WTC11 (cell line): ENCODE measurements at regions not wholly inside any gene's neighbourhood (a gene's known extent, or its start where the extent isn't known, plus 50 kb on each side); places are given as distances from the start of the nearest gene placed in this dataset.

Experiments used
- ATAC-seq: fragments of 200-7000 bp; cut with Tn5 transposase; 2 replicates; pipeline ENCODE4 v1.10.0; 2021; ENCODE audit warnings: mild to moderate bottlenecking, moderate library complexity
- CTCF ChIA-PET: fragments of 300-600 bp; sonication (Branson Sonifier 250); formaldehyde crosslinking; loops from one replicate; lab custom pipeline; 2021; ENCODE audit warnings: antibody characterized with exemption; lab: Charles Lee
- POLR2A ChIA-PET: fragments of 350-600 bp; sonication (Branson Sonifier 250); formaldehyde crosslinking; loops from one replicate; lab custom pipeline; 2021; ENCODE audit warnings: antibody characterized with exemption; lab: Charles Lee
- DNase-seq: peaks from one replicate; pipeline ENCODE4 v3.0.0; 2021; ENCODE audit warnings: low spot score
- H3K27ac Mint-ChIP-seq: 2 replicates; pipeline ENCODE4 v1.8.0; 2021; ENCODE audit warnings: mixed read lengths
- H3K27me3 Mint-ChIP-seq: 2 replicates; pipeline ENCODE4 v1.8.0; 2021; ENCODE audit warnings: low read depth, mild to moderate bottlenecking, moderate library complexity, mixed read lengths
- H3K36me3 Mint-ChIP-seq: 2 replicates; pipeline ENCODE4 v1.8.0; 2021; ENCODE audit warnings: mixed read lengths
- H3K4me1 Mint-ChIP-seq: 2 replicates; pipeline ENCODE4 v1.8.0; 2022; ENCODE audit warnings: mixed read lengths
- H3K4me3 Mint-ChIP-seq: 2 replicates; pipeline ENCODE4 v1.8.0; 2021; ENCODE audit warnings: mild to moderate bottlenecking, moderate library complexity, mixed read lengths
- H3K9me3 Mint-ChIP-seq: 2 replicates; pipeline ENCODE4 v1.8.0; 2021; ENCODE audit warnings: mixed read lengths
- CREM ChIP-seq: sonication (generic); formaldehyde crosslinking; IDR thresholded peaks from 2 replicates; pipeline ENCODE4 v1.8.1; 2022; ENCODE audit warnings: mild to moderate bottlenecking, missing genetic modification reagents, moderate library complexity
- CTCF ChIP-seq: fragments of 200-600 bp; IDR thresholded peaks from 2 replicates; pipeline ENCODE4 v1.8.0; 2022; ENCODE audit warnings: antibody characterized with exemption
- E2F5 ChIP-seq: sonication (generic); formaldehyde crosslinking; IDR thresholded peaks from 2 replicates; pipeline ENCODE4 v1.8.1; 2022; ENCODE audit warnings: mild to moderate bottlenecking, moderate library complexity, missing genetic modification reagents
- GABPB1 ChIP-seq: sonication (generic); formaldehyde crosslinking; IDR thresholded peaks from 2 replicates; pipeline ENCODE4 v1.8.1; 2023; ENCODE audit warnings: mild to moderate bottlenecking, missing genetic modification reagents
- GTF2I ChIP-seq: fragments of 250-450 bp; sonication (Bioruptor Pico); conservative IDR thresholded peaks from 2 replicates; pipeline ENCODE4 v1.4.0; 2021; ENCODE audit warnings: mild to moderate bottlenecking
- HMGA2 ChIP-seq: fragments of 250-450 bp; sonication (Bioruptor Pico); IDR thresholded peaks from 2 replicates; pipeline ENCODE4 v1.4.0; 2021; ENCODE audit warnings: mild to moderate bottlenecking, moderate library complexity
- IRF2 ChIP-seq: sonication (generic); formaldehyde crosslinking; IDR thresholded peaks from 2 replicates; pipeline ENCODE4 v1.8.0; 2022; ENCODE audit warnings: low read depth, missing genetic modification reagents, borderline replicate concordance
- KAT7 ChIP-seq: sonication (generic); formaldehyde crosslinking; IDR thresholded peaks from 2 replicates; pipeline ENCODE4 v1.8.1; 2023; ENCODE audit warnings: missing genetic modification reagents, mild to moderate bottlenecking, borderline replicate concordance
- MXD4 ChIP-seq: fragments of 250-450 bp; sonication (Bioruptor Pico); IDR thresholded peaks from 2 replicates; pipeline ENCODE4 v1.8.0; 2021; ENCODE audit warnings: mild to moderate bottlenecking, moderate library complexity, borderline replicate concordance
- TCF7 ChIP-seq: sonication (generic); formaldehyde crosslinking; IDR thresholded peaks from 2 replicates; pipeline ENCODE4 v1.8.0; 2022; ENCODE audit warnings: mild to moderate bottlenecking, low read depth, missing genetic modification reagents, moderate library complexity
- ZNF121 ChIP-seq: sonication (generic); formaldehyde crosslinking; IDR thresholded peaks from 2 replicates; pipeline ENCODE4 v1.8.0; 2023; ENCODE audit warnings: missing genetic modification reagents
- ZNF423 ChIP-seq: fragments of 250-450 bp; sonication (Bioruptor Pico); IDR thresholded peaks from 2 replicates; pipeline ENCODE4 v2.1.2; 2022; ENCODE audit warnings: mild to moderate bottlenecking, moderate library complexity
- ZNF425 ChIP-seq: fragments of 250-450 bp; sonication (Bioruptor Pico); conservative IDR thresholded peaks from 2 replicates; pipeline ENCODE4 v1.9.0; 2021; ENCODE audit warnings: mild to moderate bottlenecking
- TF ChIP-seq, protein P1 (sequence below): sonication (generic); formaldehyde crosslinking; IDR thresholded peaks from 2 replicates; pipeline ENCODE4 v1.8.1; 2023; ENCODE audit warnings: mild to moderate bottlenecking, missing genetic modification reagents, borderline replicate concordance
- TF ChIP-seq, protein P2 (sequence below): sonication (generic); formaldehyde crosslinking; conservative IDR thresholded peaks from 2 replicates; pipeline ENCODE4 v1.8.1; 2022; ENCODE audit warnings: mild to moderate bottlenecking, missing genetic modification reagents
- TF ChIP-seq, protein P3 (sequence below): sonication (generic); formaldehyde crosslinking; IDR thresholded peaks from 2 replicates; pipeline ENCODE4 v1.8.1; 2023; ENCODE audit warnings: mild to moderate bottlenecking, missing genetic modification reagents
- TF ChIP-seq, protein P4 (sequence below): sonication (generic); formaldehyde crosslinking; IDR thresholded peaks from 2 replicates; pipeline ENCODE4 v1.8.0; 2023; ENCODE audit warnings: missing genetic modification reagents, mild to moderate bottlenecking, borderline replicate concordance

GRCh38 chrX:114071412-114071811, 512.5 kb upstream of the HTR2C start (continued):
- TF ChIP-seq, protein P1, sequence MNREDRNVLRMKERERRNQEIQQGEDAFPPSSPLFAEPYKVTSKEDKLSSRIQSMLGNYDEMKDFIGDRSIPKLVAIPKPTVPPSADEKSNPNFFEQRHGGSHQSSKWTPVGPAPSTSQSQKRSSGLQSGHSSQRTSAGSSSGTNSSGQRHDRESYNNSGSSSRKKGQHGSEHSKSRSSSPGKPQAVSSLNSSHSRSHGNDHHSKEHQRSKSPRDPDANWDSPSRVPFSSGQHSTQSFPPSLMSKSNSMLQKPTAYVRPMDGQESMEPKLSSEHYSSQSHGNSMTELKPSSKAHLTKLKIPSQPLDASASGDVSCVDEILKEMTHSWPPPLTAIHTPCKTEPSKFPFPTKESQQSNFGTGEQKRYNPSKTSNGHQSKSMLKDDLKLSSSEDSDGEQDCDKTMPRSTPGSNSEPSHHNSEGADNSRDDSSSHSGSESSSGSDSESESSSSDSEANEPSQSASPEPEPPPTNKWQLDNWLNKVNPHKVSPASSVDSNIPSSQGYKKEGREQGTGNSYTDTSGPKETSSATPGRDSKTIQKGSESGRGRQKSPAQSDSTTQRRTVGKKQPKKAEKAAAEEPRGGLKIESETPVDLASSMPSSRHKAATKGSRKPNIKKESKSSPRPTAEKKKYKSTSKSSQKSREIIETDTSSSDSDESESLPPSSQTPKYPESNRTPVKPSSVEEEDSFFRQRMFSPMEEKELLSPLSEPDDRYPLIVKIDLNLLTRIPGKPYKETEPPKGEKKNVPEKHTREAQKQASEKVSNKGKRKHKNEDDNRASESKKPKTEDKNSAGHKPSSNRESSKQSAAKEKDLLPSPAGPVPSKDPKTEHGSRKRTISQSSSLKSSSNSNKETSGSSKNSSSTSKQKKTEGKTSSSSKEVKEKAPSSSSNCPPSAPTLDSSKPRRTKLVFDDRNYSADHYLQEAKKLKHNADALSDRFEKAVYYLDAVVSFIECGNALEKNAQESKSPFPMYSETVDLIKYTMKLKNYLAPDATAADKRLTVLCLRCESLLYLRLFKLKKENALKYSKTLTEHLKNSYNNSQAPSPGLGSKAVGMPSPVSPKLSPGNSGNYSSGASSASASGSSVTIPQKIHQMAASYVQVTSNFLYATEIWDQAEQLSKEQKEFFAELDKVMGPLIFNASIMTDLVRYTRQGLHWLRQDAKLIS (CRISPR knock-in tag), result no peak
- no peak for TF ChIP-seq E2F5 (CRISPR knock-in tag)
- TF ChIP-seq, protein P2, sequence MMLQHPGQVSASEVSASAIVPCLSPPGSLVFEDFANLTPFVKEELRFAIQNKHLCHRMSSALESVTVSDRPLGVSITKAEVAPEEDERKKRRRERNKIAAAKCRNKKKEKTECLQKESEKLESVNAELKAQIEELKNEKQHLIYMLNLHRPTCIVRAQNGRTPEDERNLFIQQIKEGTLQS (CRISPR knock-in tag), result no peak
- TF ChIP-seq KAT7, result no peak
- TF ChIP-seq GTF2I (CRISPR knock-in tag), result no peak
- no peak for TF ChIP-seq ZNF121 (CRISPR knock-in tag)
- TF ChIP-seq GABPB1 (CRISPR knock-in tag), result no peak
- TF ChIP-seq, protein P3, sequence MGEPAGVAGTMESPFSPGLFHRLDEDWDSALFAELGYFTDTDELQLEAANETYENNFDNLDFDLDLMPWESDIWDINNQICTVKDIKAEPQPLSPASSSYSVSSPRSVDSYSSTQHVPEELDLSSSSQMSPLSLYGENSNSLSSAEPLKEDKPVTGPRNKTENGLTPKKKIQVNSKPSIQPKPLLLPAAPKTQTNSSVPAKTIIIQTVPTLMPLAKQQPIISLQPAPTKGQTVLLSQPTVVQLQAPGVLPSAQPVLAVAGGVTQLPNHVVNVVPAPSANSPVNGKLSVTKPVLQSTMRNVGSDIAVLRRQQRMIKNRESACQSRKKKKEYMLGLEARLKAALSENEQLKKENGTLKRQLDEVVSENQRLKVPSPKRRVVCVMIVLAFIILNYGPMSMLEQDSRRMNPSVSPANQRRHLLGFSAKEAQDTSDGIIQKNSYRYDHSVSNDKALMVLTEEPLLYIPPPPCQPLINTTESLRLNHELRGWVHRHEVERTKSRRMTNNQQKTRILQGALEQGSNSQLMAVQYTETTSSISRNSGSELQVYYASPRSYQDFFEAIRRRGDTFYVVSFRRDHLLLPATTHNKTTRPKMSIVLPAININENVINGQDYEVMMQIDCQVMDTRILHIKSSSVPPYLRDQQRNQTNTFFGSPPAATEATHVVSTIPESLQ (CRISPR knock-in tag), result no peak

GRCh38 chrX:114065577-114066223, 518.2 kb upstream of the HTR2C start:
- no peak for TF ChIP-seq TCF7
- TF ChIP-seq, protein P3 (CRISPR knock-in tag), result no peak
- TF ChIP-seq CREM (CRISPR knock-in tag), result no peak
- no peak for TF ChIP-seq CTCF
- TF ChIP-seq HMGA2 (CRISPR knock-in tag), result no peak
- no peak for TF ChIP-seq GABPB1 (CRISPR knock-in tag)
- TF ChIP-seq, protein P4, sequence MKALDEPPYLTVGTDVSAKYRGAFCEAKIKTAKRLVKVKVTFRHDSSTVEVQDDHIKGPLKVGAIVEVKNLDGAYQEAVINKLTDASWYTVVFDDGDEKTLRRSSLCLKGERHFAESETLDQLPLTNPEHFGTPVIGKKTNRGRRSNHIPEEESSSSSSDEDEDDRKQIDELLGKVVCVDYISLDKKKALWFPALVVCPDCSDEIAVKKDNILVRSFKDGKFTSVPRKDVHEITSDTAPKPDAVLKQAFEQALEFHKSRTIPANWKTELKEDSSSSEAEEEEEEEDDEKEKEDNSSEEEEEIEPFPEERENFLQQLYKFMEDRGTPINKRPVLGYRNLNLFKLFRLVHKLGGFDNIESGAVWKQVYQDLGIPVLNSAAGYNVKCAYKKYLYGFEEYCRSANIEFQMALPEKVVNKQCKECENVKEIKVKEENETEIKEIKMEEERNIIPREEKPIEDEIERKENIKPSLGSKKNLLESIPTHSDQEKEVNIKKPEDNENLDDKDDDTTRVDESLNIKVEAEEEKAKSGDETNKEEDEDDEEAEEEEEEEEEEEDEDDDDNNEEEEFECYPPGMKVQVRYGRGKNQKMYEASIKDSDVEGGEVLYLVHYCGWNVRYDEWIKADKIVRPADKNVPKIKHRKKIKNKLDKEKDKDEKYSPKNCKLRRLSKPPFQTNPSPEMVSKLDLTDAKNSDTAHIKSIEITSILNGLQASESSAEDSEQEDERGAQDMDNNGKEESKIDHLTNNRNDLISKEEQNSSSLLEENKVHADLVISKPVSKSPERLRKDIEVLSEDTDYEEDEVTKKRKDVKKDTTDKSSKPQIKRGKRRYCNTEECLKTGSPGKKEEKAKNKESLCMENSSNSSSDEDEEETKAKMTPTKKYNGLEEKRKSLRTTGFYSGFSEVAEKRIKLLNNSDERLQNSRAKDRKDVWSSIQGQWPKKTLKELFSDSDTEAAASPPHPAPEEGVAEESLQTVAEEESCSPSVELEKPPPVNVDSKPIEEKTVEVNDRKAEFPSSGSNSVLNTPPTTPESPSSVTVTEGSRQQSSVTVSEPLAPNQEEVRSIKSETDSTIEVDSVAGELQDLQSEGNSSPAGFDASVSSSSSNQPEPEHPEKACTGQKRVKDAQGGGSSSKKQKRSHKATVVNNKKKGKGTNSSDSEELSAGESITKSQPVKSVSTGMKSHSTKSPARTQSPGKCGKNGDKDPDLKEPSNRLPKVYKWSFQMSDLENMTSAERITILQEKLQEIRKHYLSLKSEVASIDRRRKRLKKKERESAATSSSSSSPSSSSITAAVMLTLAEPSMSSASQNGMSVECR, result no peak
- TF ChIP-seq ZNF423 (CRISPR knock-in tag), result no peak
- no peak for TF ChIP-seq KAT7
- no peak for TF ChIP-seq ZNF425 (CRISPR knock-in tag)
- TF ChIP-seq IRF2, result no peak
- no peak for TF ChIP-seq MXD4 (CRISPR knock-in tag)
- POLR2A ChIA-PET, result no interaction called here
- Mint-ChIP-seq H3K27me3 (no peaks in the 10 kb centered on the region), H3K36me3 (peaks cover 4% of the 10 kb centered on the region), H3K4me1 (peaks cover 35% of the 10 kb centered on the region), H3K27ac (peak overlapping the region; percentile 47; the same call in 1 of the 2 replicates), H3K9me3 (peaks cover 3% of the 10 kb centered on the region; the same call in 1 of the 2 replicates), H3K4me3 (no peak overlapping the region)
- no peak for DNase-seq
- CTCF ChIA-PET, result no interaction called here
- ATAC-seq, result no peak
